Retinal pigment epithelial cell (primary cell): ENCODE measurements at regions not wholly inside any gene's neighbourhood (a gene's known extent, or its start where the extent isn't known, plus 50 kb on each side); places are given as distances from the start of the nearest gene placed in this dataset.

Source experiments
- DNase-seq: peaks from one replicate; pipeline ENCODE4 v3.0.0-alpha.2; 2010; ENCODE audit warnings: low read depth
- H3K4me3 ChIP-seq: 2 replicates; pipeline ENCODE4 v1.5.1; 2011; ENCODE audit warnings: mild to moderate bottlenecking, low read length, control low read depth, moderate library complexity
- CTCF ChIP-seq: conservative IDR thresholded peaks from 2 replicates; pipeline ENCODE4 v1.5.1; 2011; ENCODE audit warnings: low read depth, low read length, control low read depth, inconsistent platforms

GRCh38 chr5:125401724-125402622 is 655.5 kb upstream of the ZNF608 start:
- H3K4me3 ChIP-seq: no peak overlapping the region
- no peak for TF ChIP-seq CTCF
- no peak for DNase-seq

- H3K4me3 ChIP-seq: no peak overlapping the region
- no peak for DNase-seq
- no peak for TF ChIP-seq CTCF
These were observed 656.3 kb upstream of the ZNF608 start for GRCh38 chr5:125402787-125403186.

- no peak for TF ChIP-seq CTCF
- no peak for DNase-seq
- no peak overlapping the region for H3K4me3 ChIP-seq
These were observed 657.6 kb upstream of the ZNF608 start for GRCh38 chr5:125404056-125404455.

GRCh38 chr5:125408448-125409233 is 662.2 kb upstream of the ZNF608 start:
- peak; percentile 94 for DNase-seq

GRCh38 chr5:125409234-125409860 is 662.9 kb upstream of the ZNF608 start:
- no peak for TF ChIP-seq CTCF
- no peak for DNase-seq
- H3K4me3 ChIP-seq: peak overlapping the region; percentile 6

More at GRCh38 chr5:125408448-125409233, 662.2 kb upstream of the ZNF608 start:
- TF ChIP-seq CTCF: no peak
- H3K4me3 ChIP-seq: no peak overlapping the region

- DNase-seq: peak; percentile 86
- no peak for TF ChIP-seq CTCF
- H3K4me3 ChIP-seq: peak overlapping the region; percentile 6
These were observed 663.6 kb upstream of the ZNF608 start for GRCh38 chr5:125409861-125410536.
